Erythroblast (primary cell): ENCODE measurements at regions not wholly inside any gene's neighbourhood (a gene's known extent, or its start where the extent isn't known, plus 50 kb on each side); places are given as distances from the start of the nearest gene placed in this dataset.
A peak's percentile ranks its signal among the peaks of the same experiment; 100 is the strongest.

Source experiments
- DNase-seq, 2 experiments: peaks; one replicate each; lab custom pipeline; 2025; lab: John Stamatoyannopoulos, UW
- GATA1 ChIP-seq: IDR thresholded peaks from 2 replicates; pipeline ENCODE4 v1.6.1; 2011; ENCODE audit warnings: low read depth, mild to moderate bottlenecking, control low read depth, low read length, moderate library complexity
- POLR2A ChIP-seq: IDR thresholded peaks from 2 replicates; pipeline ENCODE4 v1.6.1; 2011; ENCODE audit warnings: mild to moderate bottlenecking, low read length

DNA sequence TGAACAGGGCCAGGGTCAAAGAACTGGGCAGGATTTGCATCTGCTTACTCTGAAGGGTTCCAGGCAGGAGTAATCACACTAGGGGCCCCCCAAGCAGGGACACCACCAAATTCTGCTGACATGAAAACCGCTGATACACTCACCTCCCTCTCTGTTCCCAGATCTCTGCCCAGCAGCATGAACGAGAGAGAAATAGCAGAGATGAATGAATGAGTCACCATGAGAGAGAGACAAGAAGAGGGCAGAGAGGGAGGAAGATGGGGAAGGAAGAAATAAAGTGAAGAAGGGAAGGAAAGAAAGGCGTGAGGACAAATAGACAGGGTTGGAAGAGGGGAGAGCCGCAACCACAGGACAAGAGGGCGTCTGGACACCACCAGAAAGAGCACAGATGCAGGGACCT lies 285.9 kb upstream of the NEBL start:
- TF ChIP-seq POLR2A (no peak), GATA1 (no peak)
- no peak for DNase-seq

DNA sequence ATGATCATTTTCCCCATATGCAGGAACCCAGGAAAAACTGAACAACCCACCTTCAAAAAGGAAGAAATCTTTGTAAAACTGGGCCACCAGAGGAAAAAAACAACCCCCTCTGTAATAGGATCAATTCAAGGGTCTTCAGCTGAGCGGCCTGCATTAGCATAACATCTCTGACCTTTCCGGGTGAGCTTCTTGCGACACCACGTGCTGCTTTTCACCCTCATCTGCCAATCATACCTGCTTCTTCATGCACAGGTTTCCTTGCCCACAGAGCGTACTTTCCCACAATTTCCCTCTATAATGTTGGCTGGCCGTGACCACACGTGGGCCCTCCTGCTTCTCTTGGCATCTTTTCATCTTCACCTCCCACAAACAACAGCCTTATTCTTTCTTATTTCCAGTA lies 284.3 kb upstream of the NEBL start:
- no peak for DNase-seq
- no peak for TF ChIP-seq POLR2A
- no peak for TF ChIP-seq GATA1

DNA sequence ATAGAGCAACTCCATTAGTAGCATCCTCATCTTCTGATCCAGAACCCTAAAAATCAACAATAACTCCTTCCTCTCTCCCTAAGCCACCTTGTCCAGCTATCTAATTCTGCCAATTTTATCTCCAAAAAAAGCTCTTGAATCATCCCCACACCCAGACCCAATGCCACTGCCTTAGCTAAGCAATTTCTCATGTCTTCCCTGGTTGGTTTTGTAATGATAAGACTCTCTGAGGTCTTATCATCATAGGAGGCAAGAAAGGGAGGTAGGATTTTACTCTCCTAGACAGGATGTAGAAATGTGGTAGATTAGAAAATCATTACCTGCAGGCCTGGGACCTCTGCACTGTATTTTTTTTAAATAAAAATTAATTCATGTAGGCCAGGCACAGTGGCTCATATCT lies 283.5 kb upstream of the NEBL start:
- peak; percentile 14 to 44 for DNase-seq

DNA sequence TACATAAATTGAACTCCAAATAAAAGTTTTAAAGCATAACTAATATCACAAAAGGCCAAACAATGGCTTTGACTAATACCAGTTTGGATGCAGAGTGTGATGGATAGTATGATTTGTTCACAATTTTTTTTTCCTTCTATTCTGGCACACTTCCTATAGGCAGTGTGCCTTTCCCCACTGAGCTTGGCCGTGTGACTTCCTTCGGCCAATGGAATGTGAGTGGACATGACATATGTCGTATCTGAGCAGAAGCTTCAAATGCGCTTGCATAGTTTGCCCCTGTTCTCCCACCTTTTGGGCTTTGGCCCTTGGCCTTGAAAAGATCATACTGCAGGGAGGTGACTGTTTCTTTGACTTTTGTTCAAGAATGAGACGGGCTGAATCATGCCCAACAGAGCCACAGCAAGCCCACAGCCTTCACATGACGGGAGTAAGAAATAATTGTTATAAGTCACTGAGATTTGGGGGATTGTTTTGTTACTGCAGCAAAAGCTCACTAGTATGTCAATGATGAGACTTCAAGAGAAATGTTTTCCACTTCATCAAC lies 279.9 kb upstream of the NEBL start:
- DNase-seq: no peak

More for the DNA sequence above, 283.5 kb upstream of the NEBL start:
- no peak for TF ChIP-seq GATA1
- TF ChIP-seq POLR2A: no peak

DNA sequence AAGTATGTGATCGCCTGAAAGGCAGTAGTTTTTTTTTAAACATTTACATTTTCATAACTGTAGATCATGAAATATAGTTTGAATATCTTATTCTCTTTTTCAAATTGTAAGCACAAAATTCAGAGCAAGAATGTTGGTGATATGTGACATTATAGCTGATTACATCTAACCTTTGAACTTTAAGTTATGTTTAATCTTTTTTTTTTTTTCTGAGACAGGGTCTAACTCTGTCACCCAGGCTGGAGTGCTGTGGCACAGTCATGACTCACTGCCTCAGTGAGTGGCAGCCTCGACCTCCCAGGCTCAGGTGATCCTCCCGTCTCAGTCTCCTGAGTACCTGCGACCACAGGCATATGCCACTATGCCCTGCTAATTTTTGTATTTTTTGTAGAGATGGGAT lies 278.7 kb upstream of the NEBL start:
- TF ChIP-seq GATA1 (no peak), POLR2A (no peak)
- no peak for DNase-seq

More for the DNA sequence above, 279.9 kb upstream of the NEBL start:
- no peak for TF ChIP-seq POLR2A
- TF ChIP-seq GATA1: no peak

DNA sequence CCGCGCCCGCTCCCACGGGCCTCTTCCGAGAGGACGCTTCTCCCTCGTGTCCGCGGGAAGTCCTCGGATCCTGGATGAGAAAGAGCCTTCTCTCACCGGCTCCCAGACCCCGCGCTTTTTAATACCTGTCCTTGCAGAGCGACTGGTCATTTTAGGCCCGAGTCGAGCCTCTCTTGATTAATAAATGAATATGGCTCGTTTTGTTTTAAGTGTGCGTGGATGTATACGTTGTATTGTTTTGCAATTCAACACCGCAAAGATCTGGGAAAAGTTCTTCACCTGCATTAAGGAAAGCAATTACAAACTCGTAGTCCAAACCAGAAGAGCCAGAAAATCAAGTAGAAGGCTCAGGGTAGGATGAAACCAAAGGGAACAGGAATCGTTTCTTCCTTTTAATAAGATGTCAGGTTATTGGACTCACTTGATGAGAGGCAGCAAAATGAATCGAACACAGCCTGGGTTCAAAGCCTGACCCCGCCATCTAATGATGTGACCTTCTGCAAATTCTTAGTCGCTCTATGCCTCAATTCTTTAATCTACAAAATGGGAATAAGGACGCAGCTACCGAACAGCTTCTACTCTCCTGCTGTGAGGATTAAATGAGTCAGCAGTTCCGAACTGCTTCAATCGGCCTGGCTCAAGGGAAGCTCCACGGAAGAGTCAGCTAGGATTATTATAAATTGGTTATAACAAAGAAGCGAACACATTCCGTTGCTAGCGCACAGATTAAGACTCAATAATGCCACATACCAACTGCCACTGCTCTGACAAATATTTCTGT lies 277.8 kb upstream of the NEBL start:
- no peak for TF ChIP-seq GATA1
- no peak for TF ChIP-seq POLR2A
- DNase-seq: peak in 1 of 2 experiments; percentile 16

DNA sequence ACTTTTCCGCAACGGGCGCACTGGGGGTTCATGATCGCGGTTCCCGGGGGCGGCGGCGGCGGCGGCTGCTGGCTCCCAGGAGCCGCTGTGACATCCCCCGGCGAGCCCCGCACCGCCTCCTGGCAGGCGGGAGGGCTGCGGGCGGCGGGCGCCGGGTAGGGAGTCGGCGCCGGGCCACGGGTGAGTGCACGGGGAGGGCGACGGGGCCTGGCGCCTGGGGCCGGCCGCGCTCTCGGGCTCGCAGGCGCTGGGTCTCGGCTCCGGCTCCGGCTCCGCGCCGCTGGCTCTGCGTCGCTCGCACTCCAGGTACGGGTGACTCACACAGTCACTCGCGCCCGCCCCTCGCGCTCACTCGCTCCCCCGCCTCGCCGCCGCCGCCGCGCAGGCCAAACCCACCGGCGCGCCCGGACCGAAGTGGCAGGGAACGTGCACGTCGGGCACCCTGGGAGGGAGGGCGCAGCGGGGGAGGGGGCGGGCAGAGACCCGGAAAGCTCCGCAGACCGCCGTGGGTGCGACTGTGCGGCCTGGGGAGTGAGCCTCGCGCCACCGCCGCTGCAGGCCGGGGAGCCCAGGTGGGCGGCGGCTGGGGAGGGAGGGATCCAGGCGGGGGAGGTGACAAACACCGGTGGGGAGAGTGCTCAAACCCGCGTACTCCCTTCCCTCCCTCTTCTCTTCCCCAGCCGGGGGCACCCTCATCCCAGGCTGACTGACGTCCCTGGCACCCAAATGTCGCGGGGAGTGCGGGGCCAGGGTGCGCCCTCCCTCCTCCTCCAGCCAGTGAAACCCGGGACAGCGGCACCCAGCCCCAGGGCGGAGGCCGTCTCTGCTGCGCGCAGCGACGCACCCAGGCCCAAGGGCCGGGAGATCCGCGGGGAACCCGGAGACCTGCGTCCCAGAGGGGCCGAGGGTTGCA lies 276.9 kb upstream of the NEBL start:
- DNase-seq: peak; percentile 30 to 43
- TF ChIP-seq GATA1 (no peak), POLR2A (no peak)

DNA sequence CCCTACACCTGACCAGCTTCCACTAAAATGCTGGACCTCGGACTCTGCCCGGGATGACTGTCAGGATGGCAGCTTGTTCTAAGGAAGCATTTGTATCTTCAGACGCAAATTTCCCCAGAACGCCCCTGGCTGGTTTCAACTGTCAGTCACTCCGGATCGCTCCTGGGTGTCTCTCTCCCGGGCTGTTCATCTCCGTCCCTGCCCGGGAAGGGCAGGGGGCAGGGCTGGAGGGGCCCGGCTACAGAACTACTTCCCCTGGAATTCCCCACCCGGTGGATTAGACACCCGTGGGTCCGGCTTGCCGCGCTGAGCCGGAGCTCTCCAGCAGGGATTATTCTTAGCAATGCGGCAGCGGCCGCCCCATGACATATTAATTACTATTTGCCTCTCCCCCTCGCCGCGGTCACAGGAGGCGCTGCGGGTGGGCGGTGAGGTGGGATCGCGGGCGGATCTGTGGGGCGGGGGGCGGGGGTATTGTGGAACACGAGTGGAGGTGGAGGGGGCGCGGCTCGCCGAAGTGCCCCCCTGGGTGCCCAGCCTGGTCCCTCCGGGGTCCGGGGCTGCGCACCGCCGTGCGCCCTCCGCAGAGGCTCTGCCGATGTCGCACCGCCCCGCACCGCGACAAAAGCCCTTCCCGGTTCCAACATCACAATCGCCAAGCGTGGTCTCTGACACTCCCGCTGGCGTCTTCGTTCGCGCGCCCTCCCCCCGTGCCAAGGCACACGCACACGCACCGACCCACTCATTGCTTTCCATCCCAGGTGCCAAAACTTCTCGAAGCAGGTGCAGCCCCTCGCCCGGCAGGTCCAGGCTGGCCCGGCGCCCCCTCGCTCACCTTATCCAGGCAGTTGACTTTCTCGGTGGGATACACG lies 276.1 kb upstream of the NEBL start:
- TF ChIP-seq GATA1 (no peak), POLR2A (no peak)
- peak in 1 of 2 experiments; percentile 5 for DNase-seq

DNA sequence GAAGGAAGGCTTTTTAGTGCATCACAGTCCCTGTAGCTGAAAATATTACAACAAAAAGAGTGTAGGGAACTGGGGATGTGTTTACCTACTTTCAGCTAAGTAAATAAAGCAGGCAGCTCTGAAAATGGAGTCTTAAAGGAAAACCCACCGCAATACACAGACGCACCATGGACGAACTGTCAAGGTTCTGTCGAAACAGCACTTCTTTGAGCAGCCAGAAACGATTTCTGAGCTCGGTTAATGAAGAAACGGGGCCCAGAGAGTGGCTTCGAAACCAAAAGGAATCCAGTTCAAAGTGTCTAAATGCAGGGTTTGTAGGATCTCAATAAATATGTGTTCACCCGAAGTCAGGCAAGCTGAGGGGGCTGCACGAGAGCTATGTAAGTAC lies 275.4 kb upstream of the NEBL start:
- TF ChIP-seq POLR2A: no peak
- no peak for TF ChIP-seq GATA1

DNA sequence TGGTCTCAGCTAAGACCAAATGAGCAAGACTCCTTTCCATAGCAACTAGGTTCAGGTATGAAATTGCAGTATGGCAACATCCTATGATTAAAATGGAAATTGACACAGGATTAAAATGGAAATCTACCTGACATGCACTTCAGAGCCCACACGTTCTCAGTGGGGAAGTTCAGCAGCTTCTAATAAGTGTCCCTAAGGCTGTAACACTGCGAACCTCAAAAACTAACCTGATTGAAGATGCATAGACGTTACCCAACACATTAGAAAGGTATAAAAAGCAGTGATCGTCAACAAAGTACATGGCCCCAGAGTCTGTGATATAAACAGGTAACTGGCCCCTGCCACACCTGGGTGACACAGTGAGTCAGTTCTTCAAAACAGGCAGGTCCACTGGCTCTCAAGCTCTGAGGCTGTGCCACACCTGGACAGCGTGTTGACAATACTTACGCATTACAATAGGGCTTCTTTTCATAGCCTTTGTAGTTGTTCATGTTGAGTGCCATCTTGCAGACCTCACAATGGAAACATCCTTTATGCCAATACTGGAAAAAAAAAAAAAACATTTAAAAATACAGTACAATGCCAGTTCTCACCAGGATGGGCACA lies 274.9 kb upstream of the NEBL start:
- TF ChIP-seq POLR2A (no peak), GATA1 (no peak)
- no peak for DNase-seq

More for the DNA sequence above, 275.4 kb upstream of the NEBL start:
- peak in 1 of 2 experiments; percentile 3 for DNase-seq

DNA sequence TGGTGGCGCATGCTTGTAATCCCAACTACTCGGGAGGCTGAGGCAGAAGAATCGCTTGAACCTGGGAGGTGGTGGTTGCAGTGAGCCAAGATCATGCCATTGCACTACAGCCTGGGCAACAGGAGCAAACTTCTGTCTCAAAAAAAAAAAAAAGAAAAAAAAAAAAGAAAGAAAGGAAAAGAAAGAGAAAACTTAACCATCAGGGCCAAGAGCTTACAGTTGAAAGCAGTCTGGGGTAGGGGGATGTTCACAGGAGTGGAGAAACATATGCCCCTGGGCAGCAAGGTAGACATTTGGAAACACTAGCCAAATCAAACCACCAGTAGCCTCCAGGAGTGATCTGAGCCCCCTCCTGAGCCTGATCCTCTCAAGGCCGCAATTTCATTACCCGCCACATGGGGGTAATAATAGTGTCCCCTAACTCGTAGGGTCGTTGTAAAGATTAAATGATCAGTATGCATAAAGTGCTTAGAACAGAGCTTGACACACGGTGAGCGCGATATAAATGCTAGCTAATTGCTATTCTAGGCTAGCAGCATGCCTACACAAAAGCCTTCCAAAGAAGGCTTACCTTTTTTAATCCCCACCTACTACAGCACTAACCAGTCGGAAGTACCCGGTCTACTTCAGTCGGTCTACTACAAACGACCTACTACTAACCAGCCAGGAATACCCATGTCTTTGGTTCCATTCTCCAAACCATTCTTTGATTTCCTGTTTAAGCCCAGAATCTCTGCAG lies 274.3 kb upstream of the NEBL start:
- DNase-seq: peak; percentile 13 to 15
- no peak for TF ChIP-seq GATA1
- TF ChIP-seq POLR2A: no peak

DNA sequence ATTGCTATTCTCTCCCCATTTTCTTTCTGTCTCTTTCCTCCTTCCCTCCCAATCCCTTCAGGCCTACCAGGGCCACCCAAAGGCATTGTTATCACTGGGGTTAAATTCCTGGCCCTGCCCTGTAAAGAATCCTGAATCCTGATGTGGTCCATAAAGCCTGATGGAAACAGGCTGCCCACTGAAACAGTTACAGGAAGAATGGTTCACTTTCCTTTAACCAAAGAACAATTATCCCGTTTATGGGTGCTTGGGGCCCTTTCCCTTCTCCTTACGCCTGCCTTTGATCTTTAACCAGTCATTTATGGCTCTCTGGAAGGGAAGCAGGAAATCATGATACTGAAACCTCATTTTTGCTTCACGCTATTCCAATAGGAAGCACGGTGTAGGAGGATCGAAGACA lies 273.1 kb upstream of the NEBL start:
- TF ChIP-seq POLR2A (no peak), GATA1 (no peak)
- DNase-seq: no peak
